ENCODE measurements at regions not wholly inside any gene's neighbourhood (a gene's known extent, or its start where the extent isn't known, plus 50 kb on each side); places are given as distances from the start of the nearest gene placed in this dataset.

DNA sequence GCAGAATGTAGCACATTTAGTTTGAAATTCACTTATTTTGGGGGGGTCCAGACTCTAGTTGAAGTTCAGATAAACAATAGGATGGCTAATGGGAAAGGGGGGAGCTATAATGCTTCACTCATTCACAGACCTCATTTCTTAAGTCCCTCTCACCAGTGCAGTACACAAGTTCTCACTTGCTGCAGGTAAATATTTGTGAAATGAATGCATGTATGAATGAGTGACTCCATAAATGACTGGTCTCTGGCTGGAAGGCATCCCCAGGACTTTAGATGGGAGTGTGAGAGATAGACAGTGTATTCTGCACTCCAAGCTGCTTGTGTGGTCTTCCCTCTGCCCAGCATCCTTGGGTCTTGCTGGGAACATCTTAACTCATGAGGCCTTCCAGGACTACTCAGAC lies 169.2 kb downstream of the ZIC5 start:
- TF ChIP-seq, protein P1, sequence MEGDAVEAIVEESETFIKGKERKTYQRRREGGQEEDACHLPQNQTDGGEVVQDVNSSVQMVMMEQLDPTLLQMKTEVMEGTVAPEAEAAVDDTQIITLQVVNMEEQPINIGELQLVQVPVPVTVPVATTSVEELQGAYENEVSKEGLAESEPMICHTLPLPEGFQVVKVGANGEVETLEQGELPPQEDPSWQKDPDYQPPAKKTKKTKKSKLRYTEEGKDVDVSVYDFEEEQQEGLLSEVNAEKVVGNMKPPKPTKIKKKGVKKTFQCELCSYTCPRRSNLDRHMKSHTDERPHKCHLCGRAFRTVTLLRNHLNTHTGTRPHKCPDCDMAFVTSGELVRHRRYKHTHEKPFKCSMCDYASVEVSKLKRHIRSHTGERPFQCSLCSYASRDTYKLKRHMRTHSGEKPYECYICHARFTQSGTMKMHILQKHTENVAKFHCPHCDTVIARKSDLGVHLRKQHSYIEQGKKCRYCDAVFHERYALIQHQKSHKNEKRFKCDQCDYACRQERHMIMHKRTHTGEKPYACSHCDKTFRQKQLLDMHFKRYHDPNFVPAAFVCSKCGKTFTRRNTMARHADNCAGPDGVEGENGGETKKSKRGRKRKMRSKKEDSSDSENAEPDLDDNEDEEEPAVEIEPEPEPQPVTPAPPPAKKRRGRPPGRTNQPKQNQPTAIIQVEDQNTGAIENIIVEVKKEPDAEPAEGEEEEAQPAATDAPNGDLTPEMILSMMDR (IDR thresholded peaks at IDR 0.05), result no peak
- TF ChIP-seq POLR2A (IDR thresholded peaks at IDR 0.05), result no peak
